Sigmoid colon (tissue), 6 donors: ENCODE measurements at regions not wholly inside any gene's neighbourhood (a gene's known extent, or its start where the extent isn't known, plus 50 kb on each side); places are given as distances from the start of the nearest gene placed in this dataset.

Experiments used
- DNase-seq: peaks from one replicate; pipeline ENCODE4 v3.0.0-alpha.2; 2019
- H3K27ac ChIP-seq, 4 donors: fragments of 200-600 bp; sonication (generic); one replicate each; pipeline ENCODE4 v1.5.1; 2016 to 2019; ENCODE audit warnings: mild to moderate bottlenecking in 1 of 4
- H3K27me3 ChIP-seq, 3 donors: fragments of 200-600 bp; sonication (generic); one replicate each; pipeline ENCODE4 v1.5.1; 2019; ENCODE audit warnings: mild to moderate bottlenecking in 1 of 3
- H3K36me3 ChIP-seq, 4 donors: fragments of 200-600 bp; sonication (generic); one replicate each; pipeline ENCODE4 v1.5.1; 2016 to 2019
- H3K4me1 ChIP-seq, 4 donors: fragments of 200-600 bp; sonication (generic); one replicate each; pipeline ENCODE4 v1.5.1; 2017 to 2019
- H3K4me3 ChIP-seq, 4 donors: fragments of 200-600 bp; sonication (generic); one replicate each; pipeline ENCODE4 v1.5.1; 2017 to 2019; ENCODE audit warnings: mild to moderate bottlenecking in 2 of 4, moderate library complexity in 1 of 4
- H3K9me3 ChIP-seq, 4 donors: fragments of 200-600 bp in 3 of 4; sonication (generic) in 3 of 4; one replicate each; pipeline versions ENCODE4 v1.5.1 to v1.6.1; 2013 to 2019
- CTCF ChIP-seq, 4 experiments: fragments of 450-650 bp in 3 of 4; fragments of 200-600 bp in 1 of 4; IDR thresholded peaks; one replicate each; pipeline ENCODE4 v1.5.1; 2016 to 2019; ENCODE audit warnings: antibody characterized with exemption in 4 of 4, mild to moderate bottlenecking in 3 of 4, moderate library complexity in 2 of 4
- EP300 ChIP-seq, 4 donors: sonication (generic); formaldehyde crosslinking; IDR thresholded peaks; one replicate each; pipeline ENCODE4 v1.6.1; 2017; ENCODE audit warnings: antibody characterized with exemption in 4 of 4
- POLR2A ChIP-seq, 2 donors: fragments of 450-650 bp; IDR thresholded peaks; one replicate each; pipeline ENCODE4 v1.6.1; 2016; ENCODE audit warnings: antibody characterized with exemption in 2 of 2, mild to moderate bottlenecking in 2 of 2, moderate library complexity in 2 of 2
- POLR2AphosphoS5 ChIP-seq, 4 donors: sonication (generic); formaldehyde crosslinking; IDR thresholded peaks; one replicate each; pipeline ENCODE4 v1.6.1; 2017; ENCODE audit warnings: antibody characterized with exemption in 4 of 4
- WGBS, 2 donors: extraction: QIAGEN DNeasy Blood & Tissue Kit; methylation state at CpG; one replicate each; pipeline ENCODE4 v1.1.7; 2013; 5-methylcytosine and 5-hydroxymethylcytosine counted together
- intact Hi-C: fragments of 100-400 bp; cut with DNase I; formaldehyde crosslinking; loops from one replicate; pipeline ENCODE4 v1.15.1; 2023
- donor health status: healthy with polysubstance abuse.
- donor health status: healthy.

GRCh38 chr1:193932979-193933378 lies 746.6 kb upstream of the B3GALT2 start:
- Histone ChIP-seq H3K4me3 (no peak overlapping the region), H3K27me3 (no peaks in the 10 kb centered on the region), H3K4me1 (no peaks in the 10 kb centered on the region), H3K27ac (no peak overlapping the region), H3K9me3 (no peaks in the 10 kb centered on the region), H3K36me3 (no peaks in the 10 kb centered on the region)
- TF ChIP-seq POLR2A (IDR thresholded peaks at IDR 0.05) (no peak), POLR2AphosphoS5 (IDR thresholded peaks at IDR 0.05) (no peak), EP300 (IDR thresholded peaks at IDR 0.05) (no peak), CTCF (IDR thresholded peaks at IDR 0.05) (no peak)
- WGBS, 2 donors: 85 to 88% methylated on average over 2 of the region's 2 CpGs
- DNase-seq: no peak
- intact Hi-C loops: no loop called here

GRCh38 chr1:193931356-193931755 lies 744.9 kb upstream of the B3GALT2 start:
- intact Hi-C loops: no loop called here
- WGBS, 2 donors: 95 to 97% methylated on average over 8 of the region's 8 CpGs
- DNase-seq: no peak
- TF ChIP-seq POLR2A (IDR thresholded peaks at IDR 0.05): no peak
- TF ChIP-seq CTCF (IDR thresholded peaks at IDR 0.05): no peak
- TF ChIP-seq POLR2AphosphoS5 (IDR thresholded peaks at IDR 0.05): no peak
- TF ChIP-seq EP300 (IDR thresholded peaks at IDR 0.05): no peak
- Histone ChIP-seq H3K36me3 (no peaks in the 10 kb centered on the region), H3K27me3 (no peaks in the 10 kb centered on the region), H3K9me3 (no peaks in the 10 kb centered on the region), H3K27ac (no peak overlapping the region), H3K4me3 (no peak overlapping the region), H3K4me1 (no peaks in the 10 kb centered on the region)

- Histone ChIP-seq H3K4me3 (no peak overlapping the region), H3K27me3 (no peaks in the 10 kb centered on the region), H3K4me1 (no peaks in the 10 kb centered on the region), H3K9me3 (no peaks in the 10 kb centered on the region), H3K27ac (no peak overlapping the region), H3K36me3 (no peaks in the 10 kb centered on the region)
- DNase-seq: no peak
- TF ChIP-seq EP300 (IDR thresholded peaks at IDR 0.05) (no peak), CTCF (IDR thresholded peaks at IDR 0.05) (no peak), POLR2A (IDR thresholded peaks at IDR 0.05) (no peak), POLR2AphosphoS5 (IDR thresholded peaks at IDR 0.05) (no peak)
- 68 to 86% methylated on average over 4 of the region's 4 CpGs for WGBS, 2 donors
- intact Hi-C loops: no loop called here
Measured at GRCh38 chr1:193929374-193930033, 743.1 kb upstream of the B3GALT2 start.

GRCh38 chr1:193927550-193927949 lies 741.1 kb upstream of the B3GALT2 start:
- DNase-seq: no peak
- Histone ChIP-seq H3K27ac (no peak overlapping the region), H3K4me3 (no peak overlapping the region), H3K36me3 (no peaks in the 10 kb centered on the region), H3K27me3 (no peaks in the 10 kb centered on the region), H3K4me1 (peaks cover 0 to 4% (median 0%) of the 10 kb centered on the region in 4 donors), H3K9me3 (no peaks in the 10 kb centered on the region)
- intact Hi-C loops: no loop called here
- WGBS, 2 donors: 55 to 58% methylated on average over 4 of the region's 4 CpGs
- TF ChIP-seq POLR2AphosphoS5 (IDR thresholded peaks at IDR 0.05): no peak
- TF ChIP-seq CTCF (IDR thresholded peaks at IDR 0.05): no peak
- TF ChIP-seq POLR2A (IDR thresholded peaks at IDR 0.05): no peak
- TF ChIP-seq EP300 (IDR thresholded peaks at IDR 0.05): no peak

- TF ChIP-seq POLR2A (IDR thresholded peaks at IDR 0.05): no peak
- no peak for TF ChIP-seq CTCF (IDR thresholded peaks at IDR 0.05)
- TF ChIP-seq POLR2AphosphoS5 (IDR thresholded peaks at IDR 0.05): no peak
- TF ChIP-seq EP300 (IDR thresholded peaks at IDR 0.05): no peak
- 82 to 95% methylated on average over 7 of the region's 7 CpGs for WGBS, 2 donors
Measured at GRCh38 chr1:193926956-193927355, 740.5 kb upstream of the B3GALT2 start.

More at GRCh38 chr1:193926956-193927355, 740.5 kb upstream of the B3GALT2 start:
- H3K9me3 ChIP-seq: no peaks in the 10 kb centered on the region
- H3K27ac ChIP-seq: no peak overlapping the region
- DNase-seq: no peak
- intact Hi-C loops: no loop called here
- H3K4me3 ChIP-seq: no peak overlapping the region
- H3K36me3 ChIP-seq: no peaks in the 10 kb centered on the region
- peaks cover 0 to 6% (median 0%) of the 10 kb centered on the region in 4 donors for H3K4me1 ChIP-seq
- H3K27me3 ChIP-seq: no peaks in the 10 kb centered on the region
